ENCODE measurements at regions not wholly inside any gene's neighbourhood (a gene's known extent, or its start where the extent isn't known, plus 50 kb on each side); places are given as distances from the start of the nearest gene placed in this dataset.

GRCh38 chr6:170155464-170156196 lies 135.2 kb downstream of the DLL1 start:
- BruUV-seq (replicated peaks): no TSS peak
- Histone ChIP-seq H2AFZ (ENCODE audit: low read depth, low read length) (no peak overlapping the region), H3K27me3 (ENCODE audit: control insufficient read depth in 2 of 2, insufficient read depth in 2 of 2, low read length in 2 of 2) (no peaks in the 10 kb centered on the region), H3K4me2 (ENCODE audit: insufficient read depth, low read length) (no peak overlapping the region), H3K9me1 (replicated peaks; ENCODE audit: control insufficient read depth, extremely low read depth, insufficient read depth, low read length) (no peaks in the 10 kb centered on the region), H3K4me1 (ENCODE audit: control insufficient read depth, extremely low read depth, insufficient read depth, low read length) (peaks cover 7% of the 10 kb centered on the region), H3K4me3 (replicated peaks in 1 of 3; ENCODE audit: insufficient read depth in 1 of 3, low read depth in 1 of 3, low read length in 3 of 3) (no peak overlapping the region), H3K9ac (replicated peaks; ENCODE audit: extremely low read depth, insufficient read depth, low read length) (no peak overlapping the region), H4K20me1 (replicated peaks; ENCODE audit: control insufficient read depth, extremely low read depth, insufficient read depth, low read length) (no peaks in the 10 kb centered on the region), H3K27ac (ENCODE audit: insufficient read depth, low read depth, low read length) (no peak overlapping the region), H3K36me3 (ENCODE audit: control insufficient read depth in 2 of 2, extremely low read depth in 1 of 2, insufficient read depth in 2 of 2, low read length in 2 of 2) (no peaks in the 10 kb centered on the region), H3K79me2 (ENCODE audit: control insufficient read depth, insufficient read depth, low read length) (no peaks in the 10 kb centered on the region), H3K9me3 (replicated peaks; ENCODE audit: control insufficient read depth, insufficient read depth, low read length) (no peaks in the 10 kb centered on the region)
- dilution Hi-C loops (cut with MboI; ENCODE audit: extremely low pct_ligation_motif_present, low sequenced_read_pairs) (no loop called here), intact Hi-C loops (cut with micrococcal nuclease) (loop anchor here (10.0 kb wide), 2 partner anchors 129 to 359 kb away; no protein-coding TSS in a partner anchor)
- FAIRE-seq (no peak), DNase-seq (ENCODE audit: low read depth, low spot score) (no peak)
- POLR2A ChIA-PET: no interaction called here
- CTCF ChIA-PET: no interaction called here
- no peak for TF ChIP-seq POLR2AphosphoS5 (IDR thresholded peaks at IDR 0.05; ENCODE audit: insufficient read depth, low read depth, low read length)
- TF ChIP-seq POLR2A (IDR thresholded peaks at IDR 0.05; ENCODE audit: low read depth, low read length): no peak
- no peak for TF ChIP-seq EZH2 (IDR thresholded peaks at IDR 0.05; ENCODE audit: borderline replicate concordance, low read depth, low read length, severe bottlenecking)
- TF ChIP-seq FOS (IDR thresholded peaks at IDR 0.05; ENCODE audit: borderline replicate concordance, insufficient read depth, low read length): no peak
- no peak for TF ChIP-seq JUN (IDR thresholded peaks at IDR 0.05; ENCODE audit: borderline replicate concordance, insufficient read depth, insufficient read length, low read depth)
- TF ChIP-seq MYC (IDR thresholded peaks at IDR 0.05; ENCODE audit: low read depth, low read length): no peak
- no peak for TF ChIP-seq GATA2 (IDR thresholded peaks at IDR 0.05; ENCODE audit: insufficient read depth, insufficient read length, low read depth, low read length)
- TF ChIP-seq, protein P1, sequence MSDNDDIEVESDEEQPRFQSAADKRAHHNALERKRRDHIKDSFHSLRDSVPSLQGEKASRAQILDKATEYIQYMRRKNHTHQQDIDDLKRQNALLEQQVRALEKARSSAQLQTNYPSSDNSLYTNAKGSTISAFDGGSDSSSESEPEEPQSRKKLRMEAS (IDR thresholded peaks at IDR 0.05; ENCODE audit: insufficient read depth, insufficient read length): no peak
- TF ChIP-seq CTCF (IDR thresholded peaks at IDR 0.05; ENCODE audit: extremely low read depth in 1 of 2, insufficient read depth in 1 of 2, low read depth in 1 of 2, low read length in 2 of 2): no peak
